A549 (cell line): ENCODE measurements at regions not wholly inside any gene's neighbourhood (a gene's known extent, or its start where the extent isn't known, plus 50 kb on each side); places are given as distances from the start of the nearest gene placed in this dataset.

Experiments
- ATAC-seq, 2 experiments: fragments of 200-7000 bp in 1 of 2; fragments of >200 bp in 1 of 2; cut with Nextera tagmentation in 1 of 2; cut with Tn5 transposase in 1 of 2; 3 replicates each; pipeline versions ENCODE4 v1.8.0 to v1.9.1; 2018 to 2020; ENCODE audit warnings: mild to moderate bottlenecking in 1 of 2, moderate library complexity in 1 of 2
- CTCF ChIA-PET: fragments of 300-600 bp; sonication (Branson Sonifier 250); formaldehyde crosslinking; extraction: SDS; loops from one replicate; lab custom pipeline; 2021; ENCODE audit warnings: antibody characterized with exemption, inconsistent platforms; lab: Yijun Ruan, JAX
- POLR2A ChIA-PET: fragments of 350-600 bp; formaldehyde crosslinking; extraction: SDS; loops from one replicate; lab custom pipeline; 2021; ENCODE audit warnings: antibody characterized with exemption, inconsistent platforms; lab: Yijun Ruan, JAX
- DNase-seq, 2 experiments: peaks; one replicate each; pipeline versions ENCODE4 v3.0.0 to v3.0.0-alpha.2; 2011 to 2016; ENCODE audit warnings: low read depth in 1 of 2, low spot score in 1 of 2
- FAIRE-seq: peaks from 2 replicates; lab custom pipeline; 2011; peaks lifted over from hg19 to GRCh38; lab: Jason Lieb, UNC
- H3K27ac ChIP-seq, 2 experiments: fragments of >200 bp; sonication (Bioruptor Twin); formaldehyde crosslinking; 3 replicates each; pipeline ENCODE4 v1.5.1; 2016 to 2017
- H3K4me1 ChIP-seq: fragments of >200 bp; sonication (Bioruptor Twin); formaldehyde crosslinking; 3 replicates; pipeline ENCODE4 v1.6.1; 2016
- H3K4me2 ChIP-seq: fragments of >200 bp; sonication (Bioruptor Twin); formaldehyde crosslinking; 3 replicates; pipeline ENCODE4 v1.6.1; 2016
- H3K4me3 ChIP-seq: fragments of >200 bp; sonication (Bioruptor Twin); formaldehyde crosslinking; 3 replicates; pipeline ENCODE4 v1.5.1; 2016
- H3K9me3 ChIP-seq: fragments of >200 bp; sonication (Bioruptor Twin); formaldehyde crosslinking; 3 replicates; pipeline ENCODE4 v1.6.1; 2016
- CTCF ChIP-seq: fragments of >200 bp; sonication (Bioruptor Twin); formaldehyde crosslinking; IDR thresholded peaks from 3 replicates; pipeline ENCODE4 v1.5.1; 2016
- EHMT2 ChIP-seq: fragments of 200-600 bp; sonication (generic); IDR thresholded peaks from 2 replicates; pipeline ENCODE4 v1.6.1; 2016; ENCODE audit warnings: antibody characterized with exemption, low read depth, mild to moderate bottlenecking, moderate library complexity
- EP300 ChIP-seq, 2 experiments: fragments of >200 bp; sonication (Bioruptor Twin); formaldehyde crosslinking; IDR thresholded peaks; 2 replicates in 1 of 2; 3 replicates in 1 of 2; pipeline ENCODE4 v1.6.1; 2016 to 2017
- ESRRA ChIP-seq: fragments of 150-350 bp; IDR thresholded peaks from 2 replicates; pipeline ENCODE4 v1.6.1; 2014; ENCODE audit warnings: mild to moderate bottlenecking, low read length, borderline replicate concordance
- FOSB ChIP-seq: fragments of 250-450 bp; sonication (Bioruptor Pico); IDR thresholded peaks from 2 replicates; pipeline ENCODE4 v1.5.0; 2020; ENCODE audit warnings: mild to moderate bottlenecking, moderate library complexity
- HES2 ChIP-seq: fragments of >200 bp; sonication (Bioruptor Twin); formaldehyde crosslinking; IDR thresholded peaks from 2 replicates; pipeline ENCODE4 v1.6.1; 2016
- HOXA7 ChIP-seq: fragments of 250-450 bp; sonication (Bioruptor Pico); IDR thresholded peaks from 2 replicates; pipeline ENCODE4 v1.5.0; 2020; ENCODE audit warnings: mild to moderate bottlenecking, moderate library complexity
- HOXB13 ChIP-seq: fragments of 250-450 bp; sonication (Bioruptor Pico); IDR thresholded peaks from 2 replicates; pipeline ENCODE4 v1.5.0; 2020; ENCODE audit warnings: low read depth, mild to moderate bottlenecking, moderate library complexity
- JUN ChIP-seq, 2 experiments: fragments of >200 bp; sonication (Bioruptor Twin); formaldehyde crosslinking; IDR thresholded peaks; 2 replicates in 1 of 2; 3 replicates in 1 of 2; pipeline ENCODE4 v1.6.1; 2016 to 2017
- NR3C1 ChIP-seq: fragments of >200 bp; sonication (Bioruptor Twin); formaldehyde crosslinking; IDR thresholded peaks from 3 replicates; pipeline ENCODE4 v1.6.1; 2017
- PHF8 ChIP-seq: fragments of 200-600 bp; sonication (generic); IDR thresholded peaks from 2 replicates; pipeline ENCODE4 v1.6.1; 2016; ENCODE audit warnings: low read depth, mild to moderate bottlenecking, antibody characterized with exemption, moderate library complexity, borderline replicate concordance
- POLR2A ChIP-seq: IDR thresholded peaks from 2 replicates; pipeline ENCODE4 v1.6.1; 2012; ENCODE audit warnings: mild to moderate bottlenecking, low read length
- RAD21 ChIP-seq, 2 experiments: fragments of >200 bp in 1 of 2; sonication (Bioruptor Twin) in 1 of 2; formaldehyde crosslinking in 1 of 2; IDR thresholded peaks in 1 of 2; conservative IDR thresholded peaks in 1 of 2; 2 replicates in 1 of 2; 3 replicates in 1 of 2; pipeline ENCODE4 v1.6.1; 2012 to 2018; ENCODE audit warnings: inconsistent platforms in 1 of 2
- RARB ChIP-seq: fragments of 250-450 bp; sonication (Bioruptor Pico); IDR thresholded peaks from 2 replicates; pipeline ENCODE4 v1.8.0; 2021; ENCODE audit warnings: mild to moderate bottlenecking, moderate library complexity
- SMC3 ChIP-seq: fragments of >200 bp; sonication (Bioruptor Twin); formaldehyde crosslinking; IDR thresholded peaks from 3 replicates; pipeline ENCODE4 v1.6.1; 2018; ENCODE audit warnings: inconsistent platforms
- TP53 ChIP-seq: fragments of 250-450 bp; sonication (Bioruptor Pico); IDR thresholded peaks from 2 replicates; pipeline ENCODE4 v1.5.0; 2021; ENCODE audit warnings: mild to moderate bottlenecking, moderate library complexity
- ZFP36 ChIP-seq: fragments of 450-650 bp; IDR thresholded peaks from 2 replicates; pipeline ENCODE4 v1.6.1; 2014; ENCODE audit warnings: borderline replicate concordance; ENCODE audit not compliant: partially characterized antibody
- ZNF302 ChIP-seq: fragments of 250-450 bp; sonication (Bioruptor Pico); IDR thresholded peaks from 2 replicates; pipeline ENCODE4 v1.9.0; 2021; ENCODE audit warnings: inconsistent platforms, mild to moderate bottlenecking, moderate library complexity
- WGBS: methylation state at CpG from one replicate; pipeline ENCODE4 v1.1.6; 2017; ENCODE audit errors: missing lambda C conversion rate; 5-methylcytosine and 5-hydroxymethylcytosine counted together
- TF ChIP-seq, protein P1 (sequence below): IDR thresholded peaks from 2 replicates; pipeline ENCODE4 v1.6.1; 2012
- TF ChIP-seq, protein P2 (sequence below): fragments of 200-600 bp; sonication (generic); IDR thresholded peaks from 2 replicates; pipeline ENCODE4 v1.6.1; 2016; ENCODE audit warnings: antibody characterized with exemption, mild to moderate bottlenecking, moderate library complexity
- TF ChIP-seq, protein P3 (sequence below): fragments of 250-450 bp; sonication (Bioruptor Pico); IDR thresholded peaks from 2 replicates; pipeline ENCODE4 v1.5.0; 2021; ENCODE audit warnings: mild to moderate bottlenecking, moderate library complexity, borderline replicate concordance

DNA sequence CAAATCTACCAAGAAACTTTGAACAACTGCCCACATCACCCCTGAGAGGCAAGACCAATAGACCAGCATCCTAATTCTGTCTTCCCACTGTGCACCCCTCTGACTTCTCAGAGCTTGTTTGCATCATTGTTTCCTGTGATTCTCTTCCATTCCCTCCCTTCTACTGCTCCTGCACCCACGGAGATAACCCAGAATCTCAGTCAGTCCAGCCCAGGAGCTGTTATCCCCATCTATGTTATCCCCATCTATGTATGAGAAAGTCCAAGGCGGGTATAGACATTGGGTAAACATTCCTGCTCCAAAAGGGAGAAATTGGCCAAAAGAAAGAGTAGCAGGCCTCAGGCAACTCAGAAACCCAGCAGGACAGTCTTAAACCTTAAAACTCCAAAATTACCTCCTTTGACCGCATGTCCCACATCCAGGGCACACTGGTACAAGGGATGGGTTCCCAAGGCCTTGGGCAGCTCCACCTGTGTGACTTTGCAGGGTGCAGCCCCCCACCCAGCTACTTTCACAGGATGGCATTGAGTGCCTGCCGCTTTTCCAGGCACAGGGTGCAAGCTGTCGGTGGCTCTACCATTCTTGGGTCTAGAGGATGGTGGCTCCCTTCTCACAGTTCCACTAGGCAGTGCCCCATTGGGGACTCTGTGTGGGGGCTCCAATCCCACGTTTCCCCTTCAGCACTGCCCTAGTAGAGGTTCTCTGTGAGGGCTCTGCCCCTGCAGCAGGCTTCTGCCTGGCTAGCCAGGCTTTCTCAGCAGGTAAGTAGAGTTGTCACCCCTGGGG, 414.8 kb downstream of the NPHP4 start (continued):
- no peak for TF ChIP-seq CTCF
- TF ChIP-seq RARB (CRISPR knock-in tag): no peak

GRCh38 chr1:5576673-5577065, 415.6 kb downstream of the NPHP4 start:
- ChIA-PET POLR2A (no interaction called here), CTCF (no interaction called here)
- Histone ChIP-seq H3K27ac (no peak overlapping the region), H3K9me3 (no peaks in the 10 kb centered on the region), H3K4me3 (no peak overlapping the region)
- no peak for DNase-seq
- TF ChIP-seq ZNF302 (CRISPR knock-in tag) (no peak), TP53 (no peak), ZFP36 (no peak), HES2 (no peak), NR3C1 (no peak), SMC3 (no peak), FOSB (CRISPR knock-in tag) (no peak), CTCF (no peak), HOXA7 (CRISPR knock-in tag) (no peak), JUN (IDR thresholded peaks at IDR 0.05) (no peak), POLR2A (no peak), ESRRA (no peak), PHF8 (no peak), HOXB13 (CRISPR knock-in tag) (no peak), EHMT2 (no peak), EP300 (IDR thresholded peaks at IDR 0.05) (no peak), RAD21 (conservative IDR thresholded peaks at IDR 0.05 in 1 of 2, IDR thresholded peaks at IDR 0.05 in 1 of 2) (no peak)
- TF ChIP-seq, protein P1, sequence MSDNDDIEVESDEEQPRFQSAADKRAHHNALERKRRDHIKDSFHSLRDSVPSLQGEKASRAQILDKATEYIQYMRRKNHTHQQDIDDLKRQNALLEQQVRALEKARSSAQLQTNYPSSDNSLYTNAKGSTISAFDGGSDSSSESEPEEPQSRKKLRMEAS: no peak
- TF ChIP-seq, protein P2, sequence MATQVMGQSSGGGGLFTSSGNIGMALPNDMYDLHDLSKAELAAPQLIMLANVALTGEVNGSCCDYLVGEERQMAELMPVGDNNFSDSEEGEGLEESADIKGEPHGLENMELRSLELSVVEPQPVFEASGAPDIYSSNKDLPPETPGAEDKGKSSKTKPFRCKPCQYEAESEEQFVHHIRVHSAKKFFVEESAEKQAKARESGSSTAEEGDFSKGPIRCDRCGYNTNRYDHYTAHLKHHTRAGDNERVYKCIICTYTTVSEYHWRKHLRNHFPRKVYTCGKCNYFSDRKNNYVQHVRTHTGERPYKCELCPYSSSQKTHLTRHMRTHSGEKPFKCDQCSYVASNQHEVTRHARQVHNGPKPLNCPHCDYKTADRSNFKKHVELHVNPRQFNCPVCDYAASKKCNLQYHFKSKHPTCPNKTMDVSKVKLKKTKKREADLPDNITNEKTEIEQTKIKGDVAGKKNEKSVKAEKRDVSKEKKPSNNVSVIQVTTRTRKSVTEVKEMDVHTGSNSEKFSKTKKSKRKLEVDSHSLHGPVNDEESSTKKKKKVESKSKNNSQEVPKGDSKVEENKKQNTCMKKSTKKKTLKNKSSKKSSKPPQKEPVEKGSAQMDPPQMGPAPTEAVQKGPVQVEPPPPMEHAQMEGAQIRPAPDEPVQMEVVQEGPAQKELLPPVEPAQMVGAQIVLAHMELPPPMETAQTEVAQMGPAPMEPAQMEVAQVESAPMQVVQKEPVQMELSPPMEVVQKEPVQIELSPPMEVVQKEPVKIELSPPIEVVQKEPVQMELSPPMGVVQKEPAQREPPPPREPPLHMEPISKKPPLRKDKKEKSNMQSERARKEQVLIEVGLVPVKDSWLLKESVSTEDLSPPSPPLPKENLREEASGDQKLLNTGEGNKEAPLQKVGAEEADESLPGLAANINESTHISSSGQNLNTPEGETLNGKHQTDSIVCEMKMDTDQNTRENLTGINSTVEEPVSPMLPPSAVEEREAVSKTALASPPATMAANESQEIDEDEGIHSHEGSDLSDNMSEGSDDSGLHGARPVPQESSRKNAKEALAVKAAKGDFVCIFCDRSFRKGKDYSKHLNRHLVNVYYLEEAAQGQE: no peak
- TF ChIP-seq, protein P3, sequence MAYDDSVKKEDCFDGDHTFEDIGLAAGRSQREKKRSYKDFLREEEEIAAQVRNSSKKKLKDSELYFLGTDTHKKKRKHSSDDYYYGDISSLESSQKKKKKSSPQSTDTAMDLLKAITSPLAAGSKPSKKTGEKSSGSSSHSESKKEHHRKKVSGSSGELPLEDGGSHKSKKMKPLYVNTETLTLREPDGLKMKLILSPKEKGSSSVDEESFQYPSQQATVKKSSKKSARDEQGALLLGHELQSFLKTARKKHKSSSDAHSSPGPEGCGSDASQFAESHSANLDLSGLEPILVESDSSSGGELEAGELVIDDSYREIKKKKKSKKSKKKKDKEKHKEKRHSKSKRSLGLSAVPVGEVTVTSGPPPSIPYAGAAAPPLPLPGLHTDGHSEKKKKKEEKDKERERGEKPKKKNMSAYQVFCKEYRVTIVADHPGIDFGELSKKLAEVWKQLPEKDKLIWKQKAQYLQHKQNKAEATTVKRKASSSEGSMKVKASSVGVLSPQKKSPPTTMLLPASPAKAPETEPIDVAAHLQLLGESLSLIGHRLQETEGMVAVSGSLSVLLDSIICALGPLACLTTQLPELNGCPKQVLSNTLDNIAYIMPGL (CRISPR knock-in tag): no peak
- TF ChIP-seq, all 56 proteins: peak for 0
- ATAC-seq (no peak), FAIRE-seq (no peak)
- 15% methylated on average over 5 of the region's 5 CpGs for WGBS
- Histone ChIP-seq H3K4me2 (no peak overlapping the region), H3K4me1 (no peaks in the 10 kb centered on the region)
